Body of pancreas (tissue), 4 donors: ENCODE measurements at regions not wholly inside any gene's neighbourhood (a gene's known extent, or its start where the extent isn't known, plus 50 kb on each side); places are given as distances from the start of the nearest gene placed in this dataset.

Experiments
- ATAC-seq: fragments of 150-250 bp; one replicate; pipeline ENCODE4 v1.9.1; 2016
- DNase-seq, 4 donors: peaks; one replicate each; pipeline ENCODE4 v3.0.0-alpha.2; 2019
- H3K27ac ChIP-seq, 4 donors: fragments of 200-600 bp; sonication (generic); 1 replicate in 3 of 4; 2 replicates in 1 of 4; pipeline versions ENCODE4 v1.5.1 to v1.6.1; 2016 to 2019; ENCODE audit warnings: mild to moderate bottlenecking in 1 of 4, mixed read lengths in 1 of 4, moderate library complexity in 1 of 4
- H3K27me3 ChIP-seq, 2 donors: fragments of 200-600 bp; sonication (generic); one replicate each; pipeline ENCODE4 v1.6.0; 2016; ENCODE audit warnings: mild to moderate bottlenecking in 1 of 2
- H3K36me3 ChIP-seq, 2 donors: fragments of 200-600 bp; sonication (generic); replicated peaks in 1 of 2; 2 replicates each; pipeline ENCODE4 v1.5.1; 2016; ENCODE audit warnings: low read depth in 2 of 2; ENCODE audit not compliant: insufficient read depth in 1 of 2
- H3K4me1 ChIP-seq: fragments of 200-600 bp; sonication (generic); one replicate; pipeline ENCODE4 v1.6.0; 2016
- H3K4me3 ChIP-seq, 2 donors: fragments of 200-600 bp; sonication (generic); 1 replicate in 1 of 2; 2 replicates in 1 of 2; pipeline ENCODE4 v1.5.1; 2016 to 2019
- H3K9me3 ChIP-seq, 3 donors: fragments of 200-600 bp; sonication (generic); 1 replicate in 2 of 3; 2 replicates in 1 of 3; pipeline ENCODE4 v1.5.1; 2016
- CTCF ChIP-seq, 7 experiments: fragments of 450-650 bp in 4 of 7; fragments of 200-600 bp in 3 of 7; sonication (generic) in 3 of 7; IDR thresholded peaks; one replicate each; pipeline ENCODE4 v1.5.1; 2016 to 2019; ENCODE audit warnings: antibody characterized with exemption in 7 of 7
- POLR2A ChIP-seq, 3 donors: fragments of 450-650 bp; IDR thresholded peaks; one replicate each; pipeline ENCODE4 v1.6.1; 2016; ENCODE audit warnings: antibody characterized with exemption in 3 of 3, mild to moderate bottlenecking in 2 of 3
- WGBS, 2 donors: methylation state at CpG; one replicate each; pipeline ENCODE4 v1.1.5; 2017; 5-methylcytosine and 5-hydroxymethylcytosine counted together
- intact Hi-C: fragments of 100-400 bp; cut with DNase I; formaldehyde crosslinking; loops from one replicate; pipeline ENCODE4 v1.15.1; 2023

GRCh38 chr18:27636576-27637085, 451.5 kb upstream of the CHST9 start:
- DNase-seq = no peak
- intact Hi-C loops = no loop called here
- Histone ChIP-seq H3K4me1 (no peaks in the 10 kb centered on the region), H3K27me3 (no peaks in the 10 kb centered on the region), H3K4me3 (no peak overlapping the region), H3K36me3 (no peaks in the 10 kb centered on the region), H3K27ac (no peak overlapping the region), H3K9me3 (no peaks in the 10 kb centered on the region)
- 71 to 78% methylated on average over 9 of the region's 9 CpGs for WGBS, 2 donors
- no peak for TF ChIP-seq CTCF (IDR thresholded peaks at IDR 0.05)
- TF ChIP-seq POLR2A (IDR thresholded peaks at IDR 0.05) = no peak
- no peak for ATAC-seq

DNA sequence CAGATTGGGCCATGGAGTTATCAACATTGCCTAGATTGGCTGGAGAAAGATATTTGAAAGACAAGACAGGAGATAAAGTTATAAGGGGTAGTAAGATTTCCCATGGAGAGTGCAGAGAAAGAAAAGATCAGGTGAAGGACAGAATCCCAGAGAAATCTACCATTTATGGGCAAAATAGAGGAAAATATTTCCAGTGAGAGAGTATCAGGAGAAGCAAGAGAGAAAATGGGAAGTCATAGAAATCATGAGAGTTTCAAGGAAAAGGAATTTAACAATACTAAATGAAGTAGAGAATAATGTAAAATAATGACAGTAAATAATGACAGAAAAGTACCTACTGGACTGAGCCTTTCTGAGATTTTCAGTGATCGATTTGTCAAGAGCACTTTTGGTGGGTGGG, 447.6 kb upstream of the CHST9 start:
- H3K27me3 ChIP-seq = no peaks in the 10 kb centered on the region
- intact Hi-C loops = no loop called here
- DNase-seq = no peak
- no peak for ATAC-seq
- 45 to 64% methylated on average over 1 of the region's 1 CpG for WGBS, 2 donors
- H3K36me3 ChIP-seq = no peaks in the 10 kb centered on the region
- TF ChIP-seq CTCF (IDR thresholded peaks at IDR 0.05) (no peak), POLR2A (IDR thresholded peaks at IDR 0.05) (no peak)
- H3K27ac ChIP-seq = no peak overlapping the region
- H3K4me1 ChIP-seq = no peaks in the 10 kb centered on the region
- H3K4me3 ChIP-seq = no peak overlapping the region
- H3K9me3 ChIP-seq = no peaks in the 10 kb centered on the region

- DNase-seq = no peak
- Histone ChIP-seq H3K4me1 (no peaks in the 10 kb centered on the region), H3K9me3 (no peaks in the 10 kb centered on the region), H3K4me3 (no peak overlapping the region), H3K27me3 (no peaks in the 10 kb centered on the region), H3K27ac (no peak overlapping the region), H3K36me3 (no peaks in the 10 kb centered on the region)
- no peak for TF ChIP-seq CTCF (IDR thresholded peaks at IDR 0.05)
- TF ChIP-seq POLR2A (IDR thresholded peaks at IDR 0.05) = no peak
- 48 to 66% methylated on average over 4 of the region's 4 CpGs for WGBS, 2 donors
- intact Hi-C loops = no loop called here
- ATAC-seq = no peak
Measured at GRCh38 chr18:27627927-27628326, 442.8 kb upstream of the CHST9 start.

- WGBS, 2 donors = 66% methylated on average over 2 of the region's 2 CpGs
- H3K36me3 ChIP-seq = no peaks in the 10 kb centered on the region
- no peaks in the 10 kb centered on the region for H3K4me1 ChIP-seq
- DNase-seq (no peak), ATAC-seq (no peak)
- intact Hi-C loops = no loop called here
- no peak overlapping the region for H3K27ac ChIP-seq
- no peaks in the 10 kb centered on the region for H3K9me3 ChIP-seq
- no peaks in the 10 kb centered on the region for H3K27me3 ChIP-seq
- no peak for TF ChIP-seq CTCF (IDR thresholded peaks at IDR 0.05)
- TF ChIP-seq POLR2A (IDR thresholded peaks at IDR 0.05) = no peak
- H3K4me3 ChIP-seq = no peak overlapping the region
Measured at GRCh38 chr18:27621236-27621890, 436.3 kb upstream of the CHST9 start.

GRCh38 chr18:27619906-27620305, 434.8 kb upstream of the CHST9 start:
- intact Hi-C loops = no loop called here

More at GRCh38 chr18:27619906-27620305, 434.8 kb upstream of the CHST9 start:
- ATAC-seq = no peak
- Histone ChIP-seq H3K27ac (no peak overlapping the region), H3K27me3 (no peaks in the 10 kb centered on the region), H3K36me3 (no peaks in the 10 kb centered on the region), H3K4me3 (no peak overlapping the region), H3K9me3 (no peaks in the 10 kb centered on the region), H3K4me1 (no peaks in the 10 kb centered on the region)
- no peak for DNase-seq
- WGBS, 2 donors = 74 to 90% methylated on average over 4 of the region's 4 CpGs
- TF ChIP-seq POLR2A (IDR thresholded peaks at IDR 0.05) = no peak
